ENCODE measurements at regions not wholly inside any gene's neighbourhood (a gene's known extent, or its start where the extent isn't known, plus 50 kb on each side); places are given as distances from the start of the nearest gene placed in this dataset.

DNA sequence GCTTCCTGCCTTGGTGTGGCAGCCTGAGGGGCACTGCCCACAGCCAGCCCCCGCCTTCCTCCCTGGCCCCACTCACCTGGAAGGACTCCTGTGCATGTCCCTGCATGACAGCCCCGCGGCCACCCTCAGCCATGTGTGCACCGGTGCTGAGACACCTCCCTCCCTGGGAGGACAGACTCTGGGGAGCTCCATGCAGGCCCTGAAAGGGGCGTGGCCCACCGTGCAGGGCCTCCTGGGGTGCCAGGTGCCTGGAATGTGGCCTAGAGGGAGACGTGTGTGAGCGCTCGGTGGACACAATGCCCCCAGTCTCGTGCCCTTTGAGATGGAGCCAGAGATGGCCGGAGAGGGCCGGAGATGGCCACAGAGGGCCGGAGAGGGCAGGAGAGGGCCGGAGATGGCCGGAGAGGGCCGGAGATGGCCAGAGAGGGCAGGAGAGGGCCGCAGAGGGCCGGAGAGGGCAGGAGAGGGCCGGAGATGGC lies 59.1 kb upstream of the PPP2R2D start:
- H2AFZ ChIP-seq: no peak overlapping the region
- no peaks in the 10 kb centered on the region for H3K9me2 ChIP-seq (replicated peaks; ENCODE audit: insufficient read depth)
- H3K79me2 ChIP-seq: no peaks in the 10 kb centered on the region
- no peaks in the 10 kb centered on the region for H3K36me3 ChIP-seq (replicated peaks; ENCODE audit: insufficient read depth, low read depth)
- H3K4me2 ChIP-seq: no peak overlapping the region
- H3K4me1 ChIP-seq (ENCODE audit: insufficient read depth): no peaks in the 10 kb centered on the region
- H3K4me3 ChIP-seq: no peak overlapping the region
- DNase-seq (ENCODE audit: low spot score): no peak
- H3K27ac ChIP-seq: no peak overlapping the region
- H3K27me3 ChIP-seq: no peaks in the 10 kb centered on the region
- no peaks in the 10 kb centered on the region for H3K9me3 ChIP-seq (ENCODE audit: low read depth)
- H4K20me1 ChIP-seq (ENCODE audit: insufficient read depth, poor library complexity, severe bottlenecking): no peaks in the 10 kb centered on the region
- WGBS (ENCODE audit: low lambda C conversion rate, missing lambda C conversion rate): 85% methylated on average over 19 of the region's 19 CpGs
- TF ChIP-seq EZH2 (IDR thresholded peaks at IDR 0.05; ENCODE audit: borderline replicate concordance) (no peak), EZH2phosphoT487 (IDR thresholded peaks at IDR 0.05; ENCODE audit: low read depth, severe bottlenecking, unreplicated experiment) (no peak), CTCF (IDR thresholded peaks at IDR 0.05; ENCODE audit: poor library complexity) (no peak)

GRCh38 chr10:131842351-131843088 lies 58.3 kb upstream of the PPP2R2D start:
- H3K4me1 ChIP-seq (ENCODE audit: insufficient read depth): no peaks in the 10 kb centered on the region
- H4K20me1 ChIP-seq (ENCODE audit: insufficient read depth, poor library complexity, severe bottlenecking): no peaks in the 10 kb centered on the region
- H3K27me3 ChIP-seq: no peaks in the 10 kb centered on the region
- H3K9me2 ChIP-seq (replicated peaks; ENCODE audit: insufficient read depth): no peaks in the 10 kb centered on the region
- H3K27ac ChIP-seq: no peak overlapping the region
- TF ChIP-seq CTCF (IDR thresholded peaks at IDR 0.05; ENCODE audit: poor library complexity) (no peak), EZH2 (IDR thresholded peaks at IDR 0.05; ENCODE audit: borderline replicate concordance) (no peak), EZH2phosphoT487 (IDR thresholded peaks at IDR 0.05; ENCODE audit: low read depth, severe bottlenecking, unreplicated experiment) (no peak)
- H3K9me3 ChIP-seq (ENCODE audit: low read depth): no peaks in the 10 kb centered on the region
- WGBS (ENCODE audit: low lambda C conversion rate, missing lambda C conversion rate): 89% methylated on average over 14 of the region's 14 CpGs
- H3K79me2 ChIP-seq: no peaks in the 10 kb centered on the region
- no peak overlapping the region for H2AFZ ChIP-seq
- no peaks in the 10 kb centered on the region for H3K36me3 ChIP-seq (replicated peaks; ENCODE audit: insufficient read depth, low read depth)
- H3K4me2 ChIP-seq: no peak overlapping the region
- DNase-seq (ENCODE audit: low spot score): no peak
- H3K4me3 ChIP-seq: no peak overlapping the region

- no peaks in the 10 kb centered on the region for H3K9me2 ChIP-seq (replicated peaks; ENCODE audit: insufficient read depth)
- H3K36me3 ChIP-seq (replicated peaks; ENCODE audit: insufficient read depth, low read depth): no peaks in the 10 kb centered on the region
- no peak overlapping the region for H3K27ac ChIP-seq
- H3K4me1 ChIP-seq (ENCODE audit: insufficient read depth): no peaks in the 10 kb centered on the region
- H2AFZ ChIP-seq: no peak overlapping the region
- WGBS (ENCODE audit: low lambda C conversion rate, missing lambda C conversion rate): 92% methylated on average over 8 of the region's 8 CpGs
- no peak for TF ChIP-seq EZH2 (IDR thresholded peaks at IDR 0.05; ENCODE audit: borderline replicate concordance)
- no peak for TF ChIP-seq EZH2phosphoT487 (IDR thresholded peaks at IDR 0.05; ENCODE audit: low read depth, severe bottlenecking, unreplicated experiment)
- TF ChIP-seq CTCF (IDR thresholded peaks at IDR 0.05; ENCODE audit: poor library complexity): no peak
- no peaks in the 10 kb centered on the region for H3K79me2 ChIP-seq
- no peak overlapping the region for H3K4me3 ChIP-seq
- DNase-seq (ENCODE audit: low spot score): no peak
- no peaks in the 10 kb centered on the region for H4K20me1 ChIP-seq (ENCODE audit: insufficient read depth, poor library complexity, severe bottlenecking)
- H3K27me3 ChIP-seq: no peaks in the 10 kb centered on the region
- H3K9me3 ChIP-seq (ENCODE audit: low read depth): no peaks in the 10 kb centered on the region
- no peak overlapping the region for H3K4me2 ChIP-seq
These were observed 57.7 kb upstream of the PPP2R2D start for GRCh38 chr10:131843089-131843595.
